ENCODE measurements at regions not wholly inside any gene's neighbourhood (a gene's known extent, or its start where the extent isn't known, plus 50 kb on each side); places are given as distances from the start of the nearest gene placed in this dataset.

DNA sequence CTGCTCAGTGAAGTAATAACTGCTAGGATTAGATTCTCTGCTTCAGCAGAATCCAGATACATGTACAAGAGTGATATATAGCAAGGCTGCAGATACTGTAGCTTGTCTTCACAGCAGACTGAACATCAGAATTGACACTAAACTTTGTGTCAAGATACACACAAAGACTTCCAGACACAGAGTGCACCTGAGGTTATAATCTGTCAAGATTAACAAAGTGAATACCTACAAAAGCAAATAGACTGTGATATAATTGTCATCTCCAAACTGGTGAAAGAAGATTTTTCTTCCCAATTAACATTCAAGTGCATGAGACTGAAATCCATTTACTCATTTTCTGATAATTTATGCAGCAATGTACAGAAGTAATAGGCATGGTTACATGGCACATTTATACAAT lies 2266.5 kb upstream of the WWC1 start:
- TF ChIP-seq, protein P1, sequence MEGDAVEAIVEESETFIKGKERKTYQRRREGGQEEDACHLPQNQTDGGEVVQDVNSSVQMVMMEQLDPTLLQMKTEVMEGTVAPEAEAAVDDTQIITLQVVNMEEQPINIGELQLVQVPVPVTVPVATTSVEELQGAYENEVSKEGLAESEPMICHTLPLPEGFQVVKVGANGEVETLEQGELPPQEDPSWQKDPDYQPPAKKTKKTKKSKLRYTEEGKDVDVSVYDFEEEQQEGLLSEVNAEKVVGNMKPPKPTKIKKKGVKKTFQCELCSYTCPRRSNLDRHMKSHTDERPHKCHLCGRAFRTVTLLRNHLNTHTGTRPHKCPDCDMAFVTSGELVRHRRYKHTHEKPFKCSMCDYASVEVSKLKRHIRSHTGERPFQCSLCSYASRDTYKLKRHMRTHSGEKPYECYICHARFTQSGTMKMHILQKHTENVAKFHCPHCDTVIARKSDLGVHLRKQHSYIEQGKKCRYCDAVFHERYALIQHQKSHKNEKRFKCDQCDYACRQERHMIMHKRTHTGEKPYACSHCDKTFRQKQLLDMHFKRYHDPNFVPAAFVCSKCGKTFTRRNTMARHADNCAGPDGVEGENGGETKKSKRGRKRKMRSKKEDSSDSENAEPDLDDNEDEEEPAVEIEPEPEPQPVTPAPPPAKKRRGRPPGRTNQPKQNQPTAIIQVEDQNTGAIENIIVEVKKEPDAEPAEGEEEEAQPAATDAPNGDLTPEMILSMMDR (IDR thresholded peaks at IDR 0.05), result no peak
- Histone ChIP-seq H3K4me3 (no peak overlapping the region), H3K27ac (no peak overlapping the region)
- DNase-seq (ENCODE audit: low spot score), result no peak

DNA sequence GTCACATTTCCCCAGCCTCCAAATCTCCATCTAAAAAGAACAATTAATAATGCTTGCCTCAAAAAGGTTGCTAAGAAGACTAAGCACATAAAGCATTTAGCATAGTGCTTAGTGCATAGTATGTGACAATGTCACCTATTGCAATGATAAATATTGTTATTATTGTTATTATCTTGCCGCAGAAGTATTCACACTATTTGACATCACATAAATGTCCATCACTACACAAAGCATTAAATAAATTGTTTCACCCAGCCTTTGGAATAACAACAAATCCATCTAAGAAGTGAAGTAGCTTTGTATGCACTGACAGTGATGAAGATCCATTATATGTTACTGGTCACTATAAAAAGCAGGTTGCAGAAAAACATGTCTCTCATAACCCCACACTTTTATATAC lies 2263.9 kb upstream of the WWC1 start:
- TF ChIP-seq, protein P1 (IDR thresholded peaks at IDR 0.05), result no peak
- no peak for DNase-seq (ENCODE audit: low spot score)
- no peak overlapping the region for H3K4me3 ChIP-seq
- no peak overlapping the region for H3K27ac ChIP-seq

DNA sequence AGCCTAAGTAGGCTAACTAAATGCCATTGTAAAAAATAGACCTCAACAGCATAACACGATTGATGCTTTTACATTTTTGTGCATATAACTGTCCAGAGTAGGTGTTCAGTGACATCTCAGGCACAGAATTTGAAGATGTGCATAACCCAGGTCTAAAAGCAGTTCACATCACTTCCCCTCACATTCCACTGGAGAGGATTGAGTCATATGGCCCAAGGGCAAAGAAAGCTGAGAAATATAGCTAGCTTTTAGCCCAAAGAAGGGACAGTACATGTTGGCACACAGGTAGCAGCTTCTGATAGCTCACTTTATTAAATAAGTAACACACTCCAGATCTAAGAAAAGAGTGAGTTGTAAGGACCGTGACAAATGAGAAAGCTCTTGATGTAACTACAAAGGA lies 2259.5 kb upstream of the WWC1 start:
- DNase-seq (ENCODE audit: low spot score), result no peak
- TF ChIP-seq, protein P1 (IDR thresholded peaks at IDR 0.05), result no peak
- no peak overlapping the region for H3K27ac ChIP-seq
- no peak overlapping the region for H3K4me3 ChIP-seq

DNA sequence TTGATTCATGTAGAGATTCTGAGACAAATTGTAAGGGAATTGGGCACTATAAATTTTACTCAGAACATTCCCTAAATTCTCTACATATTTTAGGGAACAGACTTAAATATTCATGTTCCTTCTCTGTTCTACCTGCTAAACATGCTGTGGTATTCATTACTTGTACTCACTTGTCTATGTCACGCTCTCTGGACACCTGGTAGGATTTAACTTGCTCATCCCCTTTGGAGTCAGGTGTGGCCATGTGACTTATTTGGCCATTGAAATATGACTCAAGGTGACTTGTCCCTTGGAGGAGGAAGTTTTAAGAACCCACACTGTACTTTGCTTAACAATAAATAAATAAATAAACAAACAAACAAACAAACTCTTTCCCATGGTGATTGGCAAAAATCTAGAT lies 2258.8 kb upstream of the WWC1 start:
- H3K27ac ChIP-seq, result no peak overlapping the region
- DNase-seq (ENCODE audit: low spot score), result no peak
- TF ChIP-seq, protein P1 (IDR thresholded peaks at IDR 0.05), result no peak
- H3K4me3 ChIP-seq, result no peak overlapping the region

DNA sequence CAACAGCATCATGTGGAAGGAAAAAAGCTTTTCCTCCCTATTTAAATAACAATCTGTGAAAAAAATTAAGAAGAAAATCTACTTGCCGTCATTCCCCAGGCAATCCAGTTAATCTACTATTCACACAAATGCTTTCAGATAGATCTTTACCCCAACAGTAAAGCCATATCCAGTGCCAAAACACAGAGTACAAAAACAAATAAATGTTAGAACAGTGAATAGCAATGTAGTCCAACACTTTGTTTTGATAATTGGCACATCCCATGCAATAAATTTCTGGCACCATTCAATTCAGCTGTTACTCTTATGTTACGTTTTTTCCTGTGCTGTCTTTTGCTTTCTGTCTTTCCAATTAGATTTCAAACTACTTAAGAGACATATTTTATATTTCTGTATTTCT lies 2245.5 kb upstream of the WWC1 start:
- Histone ChIP-seq H3K27ac (no peak overlapping the region), H3K4me3 (no peak overlapping the region)
- no peak for DNase-seq (ENCODE audit: low spot score)
- TF ChIP-seq, protein P1 (IDR thresholded peaks at IDR 0.05), result no peak

DNA sequence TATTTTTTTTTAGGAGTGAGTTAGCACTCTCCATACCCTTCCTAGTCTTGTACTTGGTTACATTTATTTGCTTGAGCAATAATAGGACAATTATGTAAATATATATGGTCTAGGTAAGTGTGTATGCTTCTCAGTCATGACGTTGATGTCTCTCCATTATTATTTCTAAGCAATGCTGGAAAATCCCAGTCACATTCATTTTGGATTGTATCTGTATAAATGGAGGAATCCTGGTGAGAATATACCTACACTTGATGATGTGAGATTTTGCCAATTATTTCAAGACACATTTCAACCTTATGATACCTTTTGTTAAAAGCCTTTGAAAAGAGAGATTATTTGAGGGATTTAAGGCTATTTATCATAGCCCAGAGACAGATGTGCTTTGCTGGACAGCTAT lies 2244.5 kb upstream of the WWC1 start:
- TF ChIP-seq, protein P1 (IDR thresholded peaks at IDR 0.05), result no peak
- Histone ChIP-seq H3K4me3 (no peak overlapping the region), H3K27ac (no peak overlapping the region)
- DNase-seq (ENCODE audit: low spot score), result no peak

DNA sequence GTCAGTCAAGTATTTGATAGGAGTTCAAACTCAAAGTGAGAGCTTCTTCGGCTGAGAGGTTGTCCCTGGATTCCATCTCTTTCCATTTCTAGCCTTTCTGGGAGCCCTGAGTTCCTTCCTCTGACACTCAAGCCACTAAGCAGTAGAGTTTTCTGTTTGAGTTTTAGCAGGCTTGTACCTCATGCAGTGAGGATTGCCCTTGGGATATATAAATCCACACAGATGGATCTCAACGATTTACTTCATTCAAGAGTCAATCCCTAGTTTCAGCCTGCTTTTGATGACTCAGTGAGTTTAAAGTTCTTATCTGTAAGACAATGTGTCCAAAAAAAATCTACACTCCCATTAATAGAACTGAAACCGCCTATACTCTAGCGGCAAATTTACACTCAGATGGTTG lies 2240.9 kb upstream of the WWC1 start:
- TF ChIP-seq, protein P1 (IDR thresholded peaks at IDR 0.05), result no peak
- no peak overlapping the region for H3K4me3 ChIP-seq
- no peak for DNase-seq (ENCODE audit: low spot score)
- H3K27ac ChIP-seq, result no peak overlapping the region
